ENCODE measurements at regions not wholly inside any gene's neighbourhood (a gene's known extent, or its start where the extent isn't known, plus 50 kb on each side); places are given as distances from the start of the nearest gene placed in this dataset.
"Not testable (repeated sequence)": the region's sequence is repeated elsewhere in the genome, so short reads cannot be mapped to it uniquely, and the experiment has no call there.

DNA sequence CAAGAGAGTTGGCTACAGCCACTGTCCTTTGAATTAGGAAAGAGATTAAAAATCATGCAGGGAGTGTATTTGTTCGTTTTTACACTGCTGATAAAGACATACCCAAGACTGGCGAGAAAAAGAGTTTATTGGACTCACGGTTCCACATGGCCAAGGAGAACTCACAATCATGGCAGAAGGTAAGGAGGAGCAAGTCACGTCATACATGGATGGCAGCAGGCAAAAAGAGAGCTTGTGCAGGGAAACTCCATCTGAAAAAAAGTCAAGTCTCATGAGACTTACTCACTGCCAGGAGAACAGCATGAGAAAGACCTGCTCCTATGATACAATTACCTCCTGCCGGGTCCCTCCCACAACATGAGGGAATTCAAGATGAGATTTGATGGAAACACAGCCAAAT, 1595.2 kb downstream of the KCNT2 start:
- no peak for DNase-seq

DNA sequence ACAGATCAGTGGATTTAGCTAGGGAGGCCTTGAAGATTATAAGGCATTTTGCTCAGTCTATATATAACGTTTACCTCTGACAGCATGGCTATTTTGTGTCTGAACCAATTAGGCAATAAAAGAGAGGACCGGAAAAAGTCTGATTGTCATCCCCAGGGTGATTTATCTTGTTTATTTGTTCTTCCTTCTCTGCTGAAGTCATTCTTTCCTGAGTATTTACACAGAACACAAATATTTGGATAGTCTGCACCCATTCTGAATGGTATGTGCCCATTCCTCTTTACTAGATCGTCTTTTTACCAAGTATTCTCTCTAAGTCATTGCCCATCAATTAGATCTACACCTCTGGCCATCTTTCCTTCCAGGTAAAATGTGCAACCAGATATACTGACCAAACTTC, 1602.9 kb downstream of the KCNT2 start:
- no peak for DNase-seq

DNA sequence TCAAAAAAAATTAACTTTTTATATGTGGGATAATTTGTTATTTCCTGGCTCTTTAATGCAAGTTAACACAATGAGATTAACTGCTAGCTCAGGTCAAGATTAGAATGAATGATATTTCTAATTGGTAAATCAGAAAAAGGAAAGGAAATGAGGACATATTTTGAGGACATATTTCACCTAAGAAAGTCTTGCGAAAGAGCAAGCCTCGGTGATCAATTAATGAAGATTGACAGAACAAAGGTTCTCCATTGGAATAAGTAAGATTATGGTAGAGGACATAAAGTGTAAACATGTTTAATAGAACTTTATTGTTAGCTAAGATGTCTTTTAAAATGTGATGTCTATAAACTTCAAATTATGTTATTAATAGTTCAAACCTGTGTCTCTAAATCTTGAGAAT, 1617.8 kb downstream of the KCNT2 start:
- DNase-seq: no peak

DNA sequence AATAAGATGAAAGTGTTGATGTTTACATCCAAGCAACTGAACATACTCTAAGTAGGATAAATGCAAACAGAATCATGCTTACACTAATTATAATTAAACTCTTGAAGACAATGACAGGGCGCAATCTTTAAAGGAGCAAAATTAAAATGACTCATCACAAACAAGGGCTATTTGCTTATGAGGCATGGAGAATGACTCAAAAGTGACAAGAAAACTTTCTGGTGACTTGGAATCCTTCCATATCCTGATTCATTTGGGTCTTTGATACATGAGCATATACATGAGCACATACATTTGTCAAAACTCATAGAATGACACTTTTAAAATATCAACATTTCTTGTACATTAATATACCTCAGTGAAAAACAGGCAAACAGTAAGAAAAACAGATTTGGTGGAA, 1632.3 kb downstream of the KCNT2 start:
- DNase-seq: no peak

DNA sequence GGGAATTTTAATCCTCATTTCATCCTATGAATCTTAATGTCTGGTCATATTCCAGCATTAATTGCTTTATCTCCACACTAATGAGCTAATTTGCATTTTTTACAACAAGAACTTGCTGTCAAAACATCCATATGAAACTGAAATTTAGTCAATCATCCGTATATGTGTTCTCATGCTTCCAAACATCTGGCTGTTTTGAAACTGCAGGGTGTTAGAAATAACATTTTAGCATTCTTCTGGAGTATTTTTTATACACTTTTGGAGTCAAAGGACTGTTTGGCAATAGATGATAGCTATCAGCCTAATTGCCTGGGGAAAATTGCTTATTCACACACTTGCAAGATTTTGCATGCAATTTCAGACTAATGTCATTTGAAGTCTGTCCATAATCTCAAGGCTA, 1639.3 kb downstream of the KCNT2 start:
- no peak for DNase-seq

DNA sequence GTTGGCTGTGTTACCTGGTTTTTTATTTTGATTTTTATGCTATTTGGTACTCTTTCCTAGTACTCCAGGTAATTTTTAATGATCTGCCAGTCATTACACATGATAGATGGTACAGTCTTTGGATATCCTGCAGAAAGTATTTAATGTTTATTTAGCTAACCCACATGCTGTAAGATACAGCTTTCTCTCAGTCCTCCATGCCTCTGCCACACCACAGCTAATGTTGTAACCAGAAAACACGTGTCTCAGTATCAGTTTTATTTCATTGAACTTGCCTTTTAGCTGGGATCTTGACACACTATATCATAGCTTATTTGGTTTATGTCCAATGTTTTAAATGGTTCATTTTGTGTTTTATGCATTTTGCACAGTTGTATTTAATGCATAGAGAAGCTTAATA, 1648.4 kb downstream of the KCNT2 start:
- no peak for DNase-seq

DNA sequence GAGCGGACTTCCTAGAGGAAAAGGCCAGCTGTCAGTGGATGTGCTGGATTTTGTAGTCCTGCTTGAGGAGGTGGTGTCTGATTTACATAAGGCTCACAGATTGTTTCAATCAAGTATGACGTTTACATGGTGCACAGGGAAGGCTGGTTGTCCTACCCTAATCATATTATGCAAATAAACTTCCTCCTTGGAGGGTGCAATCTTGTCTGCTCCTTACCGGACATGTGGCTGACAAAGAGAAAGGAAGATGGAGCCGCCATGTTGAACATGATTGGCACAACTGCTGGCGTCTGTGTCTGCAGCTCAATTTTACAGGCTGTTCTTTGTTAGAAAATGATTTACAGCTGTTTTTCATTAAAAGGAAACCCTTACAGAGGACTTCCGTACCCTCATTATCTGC, 1656.1 kb downstream of the KCNT2 start:
- DNase-seq: no peak

DNA sequence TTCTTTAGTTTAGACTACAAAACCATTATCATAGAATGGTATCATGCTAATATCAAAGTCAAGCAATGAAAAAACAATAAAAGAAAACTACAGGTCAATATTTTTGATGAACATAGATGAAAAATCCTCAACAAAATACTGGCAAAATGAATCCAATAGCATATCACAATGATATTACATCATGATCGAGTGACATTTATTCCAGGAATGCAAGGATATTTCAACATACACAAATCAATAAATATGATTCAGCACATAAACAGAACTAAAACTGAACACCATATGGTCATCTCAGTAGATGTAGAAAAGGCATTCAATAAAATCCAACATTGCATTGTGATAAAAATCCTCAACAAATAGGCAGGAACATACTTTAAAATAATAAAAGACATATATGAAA, 1657.7 kb downstream of the KCNT2 start:
- DNase-seq: no peak

DNA sequence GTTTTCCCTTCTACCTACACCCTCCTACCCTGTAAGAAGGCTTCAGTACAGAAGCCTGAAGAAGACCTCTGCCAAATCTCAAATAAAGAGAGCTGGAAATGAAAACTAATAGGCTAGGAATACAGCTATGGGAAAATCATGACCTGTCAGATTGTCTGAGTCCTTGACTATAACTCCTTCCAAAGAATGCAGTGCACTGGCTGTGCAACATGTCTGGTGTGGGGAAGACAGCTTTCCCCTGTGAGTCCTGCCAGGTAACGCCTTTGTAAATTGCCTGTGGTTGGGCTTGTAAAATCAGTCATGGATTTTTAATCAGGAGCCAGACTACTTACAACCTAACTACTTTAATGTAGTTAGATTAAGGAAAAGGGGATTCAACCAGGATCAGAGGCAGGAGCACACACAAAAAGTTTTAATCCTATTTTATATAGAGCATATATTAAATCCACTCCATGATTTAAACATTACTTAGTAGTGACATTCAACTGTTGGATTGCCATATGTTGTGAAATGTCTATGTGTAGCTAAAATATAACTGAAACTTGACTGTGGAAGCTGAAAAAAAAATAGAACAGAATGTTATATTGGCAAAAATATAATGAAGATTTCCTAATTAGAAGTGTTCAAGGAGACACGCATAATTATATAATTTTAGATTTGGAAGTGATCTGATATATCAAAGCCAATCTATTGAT, 1667.8 kb downstream of the KCNT2 start:
- DNase-seq: no peak

DNA sequence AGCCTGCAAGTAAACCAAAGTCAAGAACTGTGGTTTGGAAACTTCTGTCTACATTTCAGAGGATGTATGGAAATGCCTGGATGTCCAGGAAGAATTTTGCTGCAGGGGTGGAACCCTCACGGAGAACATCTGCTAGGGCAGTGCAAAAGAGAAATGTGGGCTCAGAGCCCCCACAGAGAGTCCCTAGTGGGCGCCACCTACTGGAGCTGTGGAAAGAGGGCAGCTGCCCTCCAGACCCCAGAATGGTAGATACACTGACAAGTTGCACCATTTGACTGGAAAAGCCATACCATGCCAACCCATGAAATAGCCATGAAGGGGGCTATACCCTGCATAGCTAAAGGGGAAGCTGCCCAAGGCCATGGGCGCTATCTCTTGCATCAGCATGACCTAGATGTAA, 1672.4 kb downstream of the KCNT2 start:
- DNase-seq: no peak

DNA sequence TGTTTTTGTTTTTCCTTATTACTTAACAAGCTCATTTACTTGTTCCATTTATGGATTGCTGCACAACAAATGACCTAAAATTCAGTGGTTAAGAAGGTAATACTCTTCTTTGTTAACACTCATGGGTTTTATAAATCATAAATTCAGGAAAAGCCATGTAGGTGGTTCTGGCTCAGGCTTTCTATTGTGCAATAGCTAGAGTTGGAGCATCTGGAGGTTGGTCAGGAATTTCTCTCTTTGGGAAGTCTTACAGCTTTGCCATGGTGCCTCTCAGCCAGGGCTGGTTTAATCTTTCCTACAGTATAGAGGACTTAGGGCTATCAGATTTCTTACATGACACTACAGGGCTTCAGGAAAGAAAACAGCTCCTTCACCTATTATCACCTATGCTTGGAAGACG, 1677.1 kb downstream of the KCNT2 start:
- no peak for DNase-seq

DNA sequence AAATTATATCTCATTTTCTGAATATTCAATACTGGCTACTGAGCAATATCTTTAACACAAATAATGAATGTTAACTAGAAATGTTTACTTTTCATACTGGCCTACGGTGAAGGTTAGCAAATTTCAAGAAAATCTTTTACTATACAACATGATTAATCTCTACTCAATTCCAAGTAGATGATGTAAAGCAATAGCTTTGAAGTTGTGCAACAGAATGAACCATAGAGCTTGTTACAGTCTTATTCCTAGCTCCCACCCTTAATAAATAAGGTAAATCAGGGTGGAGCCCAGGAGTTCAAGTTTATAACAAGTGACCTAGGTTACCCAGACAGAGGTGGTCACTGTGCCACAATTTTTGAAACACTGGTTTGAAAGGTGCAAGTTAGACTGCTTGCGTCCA, 1678.1 kb downstream of the KCNT2 start:
- no peak for DNase-seq

DNA sequence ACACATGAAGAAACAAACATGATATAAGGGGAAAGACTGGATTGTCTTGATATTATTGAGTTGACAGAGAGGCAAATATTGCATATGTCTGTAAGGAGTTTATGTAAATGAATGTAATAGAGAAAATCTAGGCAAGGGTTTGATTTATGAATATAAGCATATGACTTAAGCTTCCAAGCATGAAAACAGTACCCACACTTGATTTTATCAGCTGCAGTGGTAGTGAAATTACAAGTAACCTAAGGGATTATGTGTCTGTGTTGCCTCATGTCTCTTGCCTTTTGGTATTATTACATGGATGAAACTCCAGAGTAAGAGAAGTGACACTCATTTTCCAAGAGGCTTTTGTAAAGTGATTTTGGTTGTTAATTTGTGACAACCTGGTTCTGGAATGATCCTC, 1678.9 kb downstream of the KCNT2 start:
- no peak for DNase-seq

DNA sequence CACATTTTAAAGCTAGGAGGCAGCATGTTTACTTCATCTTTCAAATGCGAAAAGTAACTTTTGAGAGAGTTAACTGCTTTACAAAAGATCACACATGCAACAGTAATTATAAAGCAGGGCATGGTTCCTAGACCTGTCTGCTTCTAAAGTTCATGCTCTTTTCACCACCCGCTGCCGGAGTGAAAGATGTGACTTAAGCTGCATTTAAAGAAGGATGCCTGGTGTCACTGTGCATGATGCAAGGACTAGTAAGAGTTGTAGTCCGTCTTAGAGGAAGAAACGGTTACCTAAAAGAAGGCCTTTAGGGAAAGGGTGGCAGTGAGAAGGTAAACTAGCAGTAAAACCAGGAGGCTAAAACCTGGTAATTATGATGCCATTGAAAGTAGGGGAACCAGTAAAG, 1689.1 kb downstream of the KCNT2 start:
- no peak for DNase-seq

DNA sequence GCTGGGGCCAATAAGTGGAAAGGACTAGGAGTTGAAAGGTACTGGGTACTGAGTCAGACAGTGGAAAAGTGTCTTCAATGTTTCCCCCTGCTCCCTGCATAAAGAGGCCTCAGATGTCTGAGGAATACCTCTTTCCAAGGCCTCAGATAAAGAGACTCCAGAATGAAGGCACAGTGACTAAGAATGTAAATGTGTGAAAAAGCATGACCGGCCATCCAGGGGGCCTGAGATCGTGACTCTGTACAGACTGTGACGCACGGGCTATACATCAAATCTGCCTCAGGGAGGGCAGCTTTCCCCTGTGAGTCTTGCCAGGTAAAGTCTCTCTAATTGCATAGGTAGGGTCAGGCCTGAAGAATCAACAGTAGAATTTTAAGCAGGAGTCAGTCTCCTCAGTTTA, 1690.5 kb downstream of the KCNT2 start:
- no peak for DNase-seq

DNA sequence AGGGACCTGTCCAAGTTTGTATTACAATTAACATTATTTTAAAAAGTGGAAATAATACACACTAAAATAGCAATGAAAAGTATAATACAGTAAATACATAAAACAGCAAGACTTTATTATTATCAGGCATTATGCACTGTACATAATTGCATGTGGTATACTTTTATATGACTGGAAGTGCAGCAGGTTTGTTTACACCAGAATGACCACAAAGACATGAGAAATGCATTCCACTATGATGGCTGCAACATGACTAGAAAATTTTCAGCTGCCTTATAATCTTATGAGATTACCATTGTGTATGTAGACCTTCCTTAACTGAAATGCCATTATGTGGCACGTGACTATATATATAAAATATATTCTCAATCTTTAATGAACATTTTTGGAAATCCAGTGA, 1699.6 kb downstream of the KCNT2 start:
- DNase-seq: no peak

DNA sequence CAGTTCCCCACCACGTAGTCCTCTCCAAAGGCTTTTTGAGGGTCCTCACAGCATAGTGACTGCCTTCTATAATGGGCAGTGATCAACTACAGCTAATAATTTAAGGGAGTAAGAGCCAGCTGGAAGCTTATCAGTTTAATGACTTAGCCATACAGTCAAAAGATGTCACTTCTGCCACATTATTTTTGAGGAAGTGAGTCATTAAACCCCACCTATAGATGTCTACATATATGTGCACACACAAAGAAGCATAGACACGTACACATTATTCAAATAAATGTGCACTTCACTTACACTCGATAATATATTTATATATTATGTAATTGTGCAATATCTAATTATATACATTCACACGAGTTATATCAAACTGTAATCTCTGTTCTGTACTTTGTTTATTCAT, 1704.7 kb downstream of the KCNT2 start:
- DNase-seq: peak; percentile 16

DNA sequence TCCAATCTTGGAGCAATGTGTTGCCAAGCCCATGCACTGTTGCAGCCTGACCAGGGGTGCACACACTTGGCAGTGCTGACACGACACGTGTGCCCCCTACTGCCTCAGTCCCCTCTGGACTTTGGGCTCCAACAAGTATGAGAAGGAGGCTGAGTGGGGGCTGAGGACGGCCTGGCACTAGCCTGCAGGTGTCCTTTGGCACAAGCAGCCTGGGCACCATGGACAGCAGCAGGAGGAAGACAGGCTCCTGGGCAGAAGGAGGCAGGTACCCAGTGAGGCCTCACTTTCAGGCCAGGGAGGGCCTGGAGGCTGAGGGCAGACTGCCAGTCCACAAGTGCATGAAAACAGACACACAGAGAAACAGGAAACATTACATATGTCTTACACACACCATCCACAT, 1702.9 kb upstream of the B3GALT2 start:
- DNase-seq: no peak

DNA sequence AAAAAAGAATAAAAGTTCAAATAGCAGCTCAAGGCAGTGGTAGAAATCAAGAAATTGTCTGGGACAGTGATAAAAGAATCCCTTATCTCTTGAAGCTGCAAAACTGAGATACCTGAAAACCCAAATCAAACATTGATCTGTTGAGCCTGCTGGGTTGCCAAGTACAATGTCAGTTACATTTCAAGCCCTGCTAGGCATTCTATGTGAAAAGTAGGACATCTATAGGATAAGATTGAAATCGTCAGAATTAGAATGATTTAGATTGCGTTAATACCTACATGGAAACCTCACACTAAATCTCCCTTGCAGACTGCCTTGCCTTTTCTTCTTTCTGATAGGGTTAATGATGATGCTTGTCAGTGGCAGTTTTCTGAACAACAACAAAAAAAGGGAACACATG, 1684.4 kb upstream of the B3GALT2 start:
- no peak for DNase-seq

DNA sequence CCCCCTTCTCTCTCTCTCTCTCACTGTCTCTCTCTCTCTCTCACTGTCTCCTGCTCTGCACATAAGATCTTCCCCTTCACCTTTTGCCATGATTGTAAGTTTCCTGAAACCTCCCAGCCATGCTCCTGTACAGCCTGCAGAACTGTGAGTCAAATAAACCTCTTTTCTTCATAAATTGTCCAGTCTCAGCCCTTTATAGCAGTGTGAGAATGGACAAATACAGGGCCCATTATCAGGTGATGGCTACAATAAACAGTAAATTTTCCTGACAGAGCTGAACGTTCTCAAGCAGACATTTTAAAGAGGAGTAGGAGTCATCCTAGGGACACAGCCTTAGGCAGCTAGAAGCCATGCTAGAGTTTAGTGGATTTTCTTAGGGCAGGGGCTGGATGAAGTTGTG, 1679.7 kb upstream of the B3GALT2 start:
- no peak for DNase-seq

DNA sequence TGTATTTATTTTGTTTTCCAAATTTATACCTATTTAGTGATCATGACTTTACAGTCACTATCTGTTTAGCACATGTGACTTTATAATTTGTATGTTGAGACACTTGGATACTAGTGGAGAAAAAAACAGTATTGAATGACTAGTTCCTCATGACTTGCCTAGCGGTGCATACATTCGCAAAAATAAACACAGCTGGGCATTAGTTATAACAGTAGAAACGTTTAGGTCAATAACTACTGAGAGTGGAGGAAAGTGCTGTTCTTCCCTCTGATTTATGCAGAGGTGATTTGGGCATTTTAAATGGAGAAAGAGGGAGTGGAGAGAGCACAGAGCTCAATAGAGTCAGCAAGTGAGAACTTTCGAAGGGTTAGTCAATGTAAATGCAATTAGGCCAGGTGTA, 1679.0 kb upstream of the B3GALT2 start:
- DNase-seq: no peak

DNA sequence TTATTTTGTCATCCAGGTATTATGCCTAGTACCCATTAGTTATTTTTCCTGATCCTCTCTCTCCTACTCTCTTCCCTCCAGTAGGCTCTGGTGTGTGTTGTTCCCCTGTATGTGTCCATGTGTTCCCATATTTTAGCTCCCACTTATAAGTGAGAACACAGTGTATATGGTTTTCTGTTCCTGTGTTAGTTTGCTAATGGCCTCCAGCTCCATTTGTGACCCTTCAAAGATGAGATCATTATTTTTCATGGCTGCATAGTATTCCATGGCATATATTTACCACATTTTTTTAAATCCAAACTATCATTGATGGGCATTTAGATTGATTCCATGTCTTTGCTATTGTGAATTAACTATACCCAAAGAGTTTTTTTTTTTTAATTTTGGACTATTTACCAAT, 1675.7 kb upstream of the B3GALT2 start:
- no peak for DNase-seq

DNA sequence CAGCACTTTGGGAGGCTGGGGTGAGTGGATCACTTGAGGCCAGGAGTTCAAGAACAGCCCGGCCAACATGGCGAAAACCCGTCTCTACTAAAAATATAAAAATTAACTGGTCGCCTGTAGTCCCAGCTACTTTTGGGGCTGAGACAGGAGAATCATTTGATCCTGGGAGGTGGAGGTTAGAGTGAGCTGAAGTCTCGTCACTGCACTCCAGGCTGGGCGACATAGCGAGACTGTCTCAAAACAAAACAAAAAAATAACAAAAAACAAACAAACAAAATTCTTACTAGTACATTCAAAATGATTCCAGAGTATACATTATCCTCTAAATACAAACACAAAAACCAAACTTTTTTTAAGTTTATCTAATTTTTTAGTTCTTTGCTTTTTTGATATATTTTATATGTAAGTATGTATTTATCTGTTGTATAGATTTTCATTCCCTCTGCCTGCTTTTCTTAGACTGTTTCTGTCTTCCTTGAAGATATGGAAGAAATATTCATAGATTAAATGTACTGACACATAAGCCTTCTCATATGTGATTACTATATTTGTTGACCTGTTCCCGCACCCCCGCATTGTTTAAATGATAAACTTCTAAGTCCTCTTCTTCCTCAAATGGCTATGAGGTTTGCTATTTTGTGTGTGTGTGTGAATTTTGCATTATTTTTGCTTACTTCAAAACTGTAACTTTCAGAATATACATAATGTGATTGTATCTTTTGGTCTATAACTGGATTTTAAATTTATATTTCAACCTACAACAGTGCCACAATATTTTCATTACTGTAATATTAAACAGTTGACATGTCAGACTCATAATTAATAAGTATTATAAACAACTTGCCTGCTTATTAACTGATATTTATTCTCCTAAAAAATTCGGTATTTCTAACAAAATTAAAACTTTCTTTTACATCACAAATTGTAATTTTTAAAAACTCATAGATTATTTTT, 1674.1 kb upstream of the B3GALT2 start:
- no peak for DNase-seq

DNA sequence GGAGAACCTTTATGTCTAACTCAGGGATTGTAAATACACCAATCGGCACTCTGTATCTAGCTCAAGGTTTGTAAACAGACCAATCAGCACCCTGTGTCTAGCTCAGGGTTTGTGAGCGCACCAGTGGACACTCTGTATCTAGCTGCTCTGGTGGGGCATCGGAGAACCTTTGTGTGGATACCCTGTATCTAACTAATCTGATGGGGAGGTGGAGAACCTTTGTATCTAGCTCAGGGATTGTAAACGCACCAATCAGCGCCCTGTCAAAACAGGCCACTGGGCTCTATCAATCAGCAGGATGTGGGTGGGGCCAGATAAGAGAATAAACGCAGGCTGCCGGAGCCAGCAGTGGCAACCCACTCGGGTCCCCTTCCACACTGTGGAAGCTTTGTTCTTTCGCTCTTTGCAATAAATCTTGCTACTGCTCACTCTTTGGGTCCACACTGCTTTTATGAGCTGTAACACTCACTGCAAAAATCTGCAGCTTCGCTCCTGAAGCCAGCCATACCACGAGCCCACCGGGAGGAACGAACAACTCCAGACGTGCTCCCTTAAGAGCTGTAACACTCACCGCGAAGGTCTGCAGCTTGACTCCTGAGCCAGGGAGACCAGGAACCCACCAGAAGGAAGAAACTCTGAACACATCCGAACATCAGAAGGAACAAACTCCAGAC, 1673.2 kb upstream of the B3GALT2 start:
- not testable (repeated sequence) for DNase-seq
